IMR-90 (cell line): ENCODE measurements at regions not wholly inside any gene's neighbourhood (a gene's known extent, or its start where the extent isn't known, plus 50 kb on each side); places are given as distances from the start of the nearest gene placed in this dataset.

ENCODE experiments used
- BHLHE40 ChIP-seq: fragments of 150-350 bp; IDR thresholded peaks from 2 replicates; pipeline ENCODE4 v1.6.1; 2016; ENCODE audit warnings: mild to moderate bottlenecking, low read depth, low read length
- CTCF ChIP-seq: conservative IDR thresholded peaks from 2 replicates; pipeline ENCODE4 v1.5.1; 2012; ENCODE audit warnings: mild to moderate bottlenecking, low read depth, low read length, improper control_type of control experiment
- ELK1 ChIP-seq: fragments of 150-350 bp; IDR thresholded peaks from 2 replicates; pipeline ENCODE4 v1.6.1; 2016; ENCODE audit warnings: low read depth, mild to moderate bottlenecking, low read length, moderate library complexity, borderline replicate concordance
- MAFK ChIP-seq: IDR thresholded peaks from 2 replicates; pipeline ENCODE4 v1.6.1; 2012; ENCODE audit warnings: low read depth, low read length, improper control_type of control experiment
- MAZ ChIP-seq: IDR thresholded peaks from 2 replicates; pipeline ENCODE4 v1.6.1; 2012; ENCODE audit warnings: low read depth, mild to moderate bottlenecking, low read length, improper control_type of control experiment, moderate library complexity, borderline replicate concordance
- MXI1 ChIP-seq: IDR thresholded peaks from 2 replicates; pipeline ENCODE4 v1.6.1; 2012; ENCODE audit warnings: low read depth, mild to moderate bottlenecking, low read length, moderate library complexity, borderline replicate concordance
- POLR2A ChIP-seq: IDR thresholded peaks from 2 replicates; pipeline ENCODE4 v1.6.1; 2012; ENCODE audit warnings: mild to moderate bottlenecking, low read depth, low read length
- RAD21 ChIP-seq: IDR thresholded peaks from 2 replicates; pipeline ENCODE4 v1.6.1; 2012; ENCODE audit warnings: low read length, improper control_type of control experiment
- RCOR1 ChIP-seq: IDR thresholded peaks from 2 replicates; pipeline ENCODE4 v1.6.1; 2012; ENCODE audit warnings: mild to moderate bottlenecking, low read length, improper control_type of control experiment; ENCODE audit not compliant: insufficient replicate concordance
- RFX5 ChIP-seq: IDR thresholded peaks from 2 replicates; pipeline ENCODE4 v1.8.0; 2012; ENCODE audit warnings: low read depth, mild to moderate bottlenecking, low read length, moderate library complexity
- SMC3 ChIP-seq: fragments of 150-350 bp; IDR thresholded peaks from 2 replicates; pipeline ENCODE4 v1.6.1; 2016; ENCODE audit warnings: low read depth, mild to moderate bottlenecking, antibody characterized with exemption, low read length, moderate library complexity
- USF2 ChIP-seq: fragments of 150-350 bp; IDR thresholded peaks from 2 replicates; pipeline ENCODE4 v1.6.1; 2017; ENCODE audit warnings: mild to moderate bottlenecking, antibody characterized with exemption, low read length, low read depth

GRCh38 chr9:26682796-26683496 is 209.7 kb downstream of the CAAP1 start:
- no peak for TF ChIP-seq CTCF
- no peak for TF ChIP-seq POLR2A
- no peak for TF ChIP-seq RFX5
- TF ChIP-seq MAZ, result no peak
- no peak for TF ChIP-seq SMC3
- no peak for TF ChIP-seq MXI1
- no peak for TF ChIP-seq RAD21
- TF ChIP-seq MAFK, result no peak
- no peak for TF ChIP-seq USF2
- no peak for TF ChIP-seq ELK1
- TF ChIP-seq BHLHE40, result no peak
- TF ChIP-seq RCOR1, result no peak
